ENCODE measurements at regions not wholly inside any gene's neighbourhood (a gene's known extent, or its start where the extent isn't known, plus 50 kb on each side); places are given as distances from the start of the nearest gene placed in this dataset.
A peak's percentile ranks its signal among the peaks of the same experiment; 100 is the strongest.
"Not testable (repeated sequence)": the region's sequence is repeated elsewhere in the genome, so short reads cannot be mapped to it uniquely, and the experiment has no call there.

DNA sequence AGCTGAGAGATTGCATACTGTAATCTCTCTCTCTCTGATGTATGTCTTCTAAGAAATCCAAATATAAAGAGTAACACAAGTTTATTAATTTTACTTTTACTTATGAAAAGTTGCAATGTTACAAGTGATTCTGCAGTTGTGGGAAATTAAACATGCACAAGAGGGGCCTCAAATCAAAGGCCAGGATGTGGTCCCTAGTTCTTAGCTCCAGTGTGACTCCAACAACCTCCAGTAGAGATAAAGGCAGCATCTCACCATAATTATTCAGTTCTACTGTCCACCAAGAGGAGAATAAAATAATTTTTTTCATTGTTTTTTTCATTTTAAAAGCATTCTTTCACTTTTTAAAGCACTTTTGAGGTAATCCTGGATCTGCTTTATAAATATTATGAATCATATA, 223.3 kb downstream of the RAP2B start:
- Histone ChIP-seq H3K9me3 (replicated peaks; ENCODE audit: low read length) (no peaks in the 10 kb centered on the region), H3K4me2 (ENCODE audit: low read length) (no peak overlapping the region), H3K9ac (ENCODE audit: low read depth, low read length) (no peak overlapping the region), H3K27me3 (ENCODE audit: control insufficient read depth, insufficient read depth, low read length) (no peaks in the 10 kb centered on the region), H3K4me1 (ENCODE audit: control insufficient read depth, insufficient read depth, low read length) (no peaks in the 10 kb centered on the region), H3K36me3 (ENCODE audit: insufficient read depth, low read length) (no peaks in the 10 kb centered on the region), H3K4me3 (ENCODE audit: low read length) (no peak overlapping the region)

DNA sequence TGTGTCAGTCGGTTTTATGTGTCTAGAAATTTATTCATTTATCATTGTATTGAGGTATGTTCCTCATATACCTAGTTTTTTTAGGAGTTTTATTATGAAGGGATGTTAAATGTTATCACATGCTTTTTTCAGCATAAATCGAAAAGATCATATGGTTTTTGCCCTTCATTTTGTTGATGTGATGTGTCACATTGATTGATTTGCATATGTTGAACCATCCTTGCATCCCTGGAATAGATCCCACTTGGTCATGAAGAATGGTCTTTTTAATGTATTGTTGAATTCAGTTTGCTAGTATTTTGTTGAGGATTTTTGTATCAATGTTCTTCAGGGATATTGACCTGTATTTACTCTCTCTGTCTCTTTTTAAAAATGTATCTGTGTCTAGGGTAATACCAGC, 230.3 kb downstream of the RAP2B start:
- no peaks in the 10 kb centered on the region for H3K27me3 ChIP-seq (ENCODE audit: control insufficient read depth, insufficient read depth, low read length)
- H3K9ac ChIP-seq (ENCODE audit: low read depth, low read length), result no peak overlapping the region
- H3K4me1 ChIP-seq (ENCODE audit: control insufficient read depth, insufficient read depth, low read length), result peaks cover 6% of the 10 kb centered on the region
- H3K4me2 ChIP-seq (ENCODE audit: low read length), result no peak overlapping the region
- no peak overlapping the region for H3K4me3 ChIP-seq (ENCODE audit: low read length)
- H3K36me3 ChIP-seq (ENCODE audit: insufficient read depth, low read length), result no peaks in the 10 kb centered on the region
- H3K9me3 ChIP-seq (replicated peaks; ENCODE audit: low read length), result no peaks in the 10 kb centered on the region

DNA sequence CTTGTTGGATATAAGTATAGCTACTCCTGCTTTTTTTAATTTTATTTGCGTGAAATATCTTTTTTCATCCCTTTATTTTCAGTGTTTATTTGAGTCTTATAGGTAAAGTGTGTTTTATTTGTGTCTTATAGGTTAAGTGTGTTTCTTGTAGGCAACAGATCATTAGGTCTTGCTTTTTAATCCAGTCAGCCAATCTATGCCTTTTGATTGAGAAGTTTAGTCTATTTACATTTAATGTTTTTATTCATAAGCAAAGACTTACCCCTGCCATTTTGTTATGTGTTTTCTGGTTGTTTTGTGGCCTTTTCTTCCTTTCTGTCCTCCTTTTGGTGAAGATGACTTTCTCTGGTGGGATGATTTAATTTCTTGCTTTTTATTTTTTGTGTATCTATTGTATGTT, 232.0 kb downstream of the RAP2B start:
- Histone ChIP-seq H3K9ac (ENCODE audit: low read depth, low read length) (no peak overlapping the region), H3K4me3 (ENCODE audit: low read length) (no peak overlapping the region), H3K9me3 (replicated peaks; ENCODE audit: low read length) (no peaks in the 10 kb centered on the region), H3K4me1 (ENCODE audit: control insufficient read depth, insufficient read depth, low read length) (peaks cover 11% of the 10 kb centered on the region), H3K27me3 (ENCODE audit: control insufficient read depth, insufficient read depth, low read length) (no peaks in the 10 kb centered on the region), H3K36me3 (ENCODE audit: insufficient read depth, low read length) (no peaks in the 10 kb centered on the region), H3K4me2 (ENCODE audit: low read length) (no peak overlapping the region)

DNA sequence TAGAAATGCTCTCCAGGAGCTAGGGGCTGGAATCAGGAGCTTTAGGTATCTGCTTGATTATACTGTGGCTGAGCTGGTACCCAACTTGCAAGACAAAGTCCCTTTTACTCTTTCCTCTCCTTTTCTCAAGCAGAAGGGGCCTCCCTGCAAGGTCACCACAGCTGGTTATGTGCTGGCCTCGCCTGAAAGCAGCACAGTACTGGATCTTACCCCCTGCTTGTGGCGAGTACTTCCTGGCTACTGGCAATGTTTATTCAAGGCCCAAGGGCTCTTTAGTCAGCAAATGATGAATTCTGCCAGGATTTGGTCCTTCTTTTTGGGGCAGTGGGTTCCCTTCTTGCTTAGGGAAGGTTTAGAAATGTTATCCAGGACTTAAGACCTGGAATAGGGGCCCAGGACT, 234.6 kb downstream of the RAP2B start:
- no peaks in the 10 kb centered on the region for H3K36me3 ChIP-seq (ENCODE audit: insufficient read depth, low read length)
- H3K9ac ChIP-seq (ENCODE audit: low read depth, low read length), result no peak overlapping the region
- no peaks in the 10 kb centered on the region for H3K27me3 ChIP-seq (ENCODE audit: control insufficient read depth, insufficient read depth, low read length)
- no peak overlapping the region for H3K4me3 ChIP-seq (ENCODE audit: low read length)
- no peak overlapping the region for H3K4me2 ChIP-seq (ENCODE audit: low read length)
- no peaks in the 10 kb centered on the region for H3K9me3 ChIP-seq (replicated peaks; ENCODE audit: low read length)
- peaks cover 30% of the 10 kb centered on the region for H3K4me1 ChIP-seq (ENCODE audit: control insufficient read depth, insufficient read depth, low read length)

DNA sequence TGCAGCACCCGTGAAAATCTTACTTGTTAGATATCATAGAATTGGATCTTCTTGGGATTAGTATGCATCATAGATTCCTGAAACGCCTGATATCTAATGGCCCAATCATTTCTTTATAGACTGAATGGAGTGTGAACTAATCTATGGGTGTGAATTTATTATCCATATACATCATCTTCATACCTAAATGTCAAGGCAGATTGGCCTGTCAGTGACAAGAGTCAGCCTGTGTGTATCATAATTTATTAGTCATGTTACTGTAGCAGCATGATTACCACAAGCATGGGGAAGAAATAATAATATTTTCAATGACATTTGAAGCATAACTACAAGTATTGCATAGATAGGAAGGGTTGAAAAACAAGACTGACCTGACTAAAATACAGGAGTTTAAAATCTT, 235.8 kb downstream of the RAP2B start:
- no peak overlapping the region for H3K4me2 ChIP-seq (ENCODE audit: low read length)
- H3K9ac ChIP-seq (ENCODE audit: low read depth, low read length), result no peak overlapping the region
- no peaks in the 10 kb centered on the region for H3K36me3 ChIP-seq (ENCODE audit: insufficient read depth, low read length)
- peaks cover 31% of the 10 kb centered on the region for H3K4me1 ChIP-seq (ENCODE audit: control insufficient read depth, insufficient read depth, low read length)
- no peaks in the 10 kb centered on the region for H3K27me3 ChIP-seq (ENCODE audit: control insufficient read depth, insufficient read depth, low read length)
- H3K9me3 ChIP-seq (replicated peaks; ENCODE audit: low read length), result no peaks in the 10 kb centered on the region
- no peak overlapping the region for H3K4me3 ChIP-seq (ENCODE audit: low read length)

DNA sequence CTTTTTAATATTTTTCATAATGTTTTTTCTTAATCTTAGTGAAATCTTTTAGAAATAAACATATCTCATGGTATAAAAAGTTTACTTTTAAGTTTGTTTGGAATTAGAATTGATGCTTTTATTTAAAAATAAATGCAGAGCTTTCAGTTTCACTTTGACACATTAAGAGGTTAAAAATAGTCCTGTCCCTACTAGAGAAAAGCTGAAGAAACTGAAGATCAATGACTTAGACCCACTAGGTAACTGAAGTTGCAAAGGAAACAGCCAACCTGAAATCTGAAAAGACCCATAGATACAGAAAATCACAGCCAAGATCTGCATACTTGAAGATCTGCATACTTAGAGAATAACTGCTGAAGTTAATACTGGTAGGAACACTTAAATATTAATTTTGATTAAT, 237.6 kb downstream of the RAP2B start:
- H3K9me3 ChIP-seq (replicated peaks; ENCODE audit: low read length), result no peaks in the 10 kb centered on the region
- H3K27me3 ChIP-seq (ENCODE audit: control insufficient read depth, insufficient read depth, low read length), result no peaks in the 10 kb centered on the region
- peak overlapping the region; percentile 35 for H3K4me2 ChIP-seq (ENCODE audit: low read length)
- no peak overlapping the region for H3K4me3 ChIP-seq (ENCODE audit: low read length)
- no peak overlapping the region for H3K9ac ChIP-seq (ENCODE audit: low read depth, low read length)
- no peaks in the 10 kb centered on the region for H3K36me3 ChIP-seq (ENCODE audit: insufficient read depth, low read length)
- H3K4me1 ChIP-seq (ENCODE audit: control insufficient read depth, insufficient read depth, low read length), result peaks cover 33% of the 10 kb centered on the region

DNA sequence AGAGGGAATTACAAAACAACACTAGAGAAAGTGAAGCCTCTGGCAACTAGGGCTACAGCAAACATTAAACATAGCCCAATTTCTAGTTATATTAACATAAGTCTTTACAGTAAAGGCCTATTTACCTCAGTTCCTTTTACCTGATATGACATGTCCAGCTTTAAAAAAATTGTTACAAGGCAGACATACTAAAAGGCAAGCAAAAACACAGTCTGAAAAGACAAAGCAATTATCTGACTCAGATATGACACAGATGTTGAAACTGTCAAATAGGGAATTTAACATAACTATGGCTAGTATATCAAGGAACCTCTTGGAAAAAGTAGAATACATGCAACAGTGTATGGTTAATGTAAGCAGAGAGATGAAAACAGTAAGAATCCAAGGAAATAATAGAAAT, 238.6 kb downstream of the RAP2B start:
- Histone ChIP-seq H3K9ac (ENCODE audit: low read depth, low read length) (no peak overlapping the region), H3K4me1 (ENCODE audit: control insufficient read depth, insufficient read depth, low read length) (peaks cover 33% of the 10 kb centered on the region), H3K4me3 (ENCODE audit: low read length) (no peak overlapping the region), H3K27me3 (ENCODE audit: control insufficient read depth, insufficient read depth, low read length) (no peaks in the 10 kb centered on the region), H3K9me3 (replicated peaks; ENCODE audit: low read length) (no peaks in the 10 kb centered on the region), H3K36me3 (ENCODE audit: insufficient read depth, low read length) (no peaks in the 10 kb centered on the region), H3K4me2 (ENCODE audit: low read length) (no peak overlapping the region)

DNA sequence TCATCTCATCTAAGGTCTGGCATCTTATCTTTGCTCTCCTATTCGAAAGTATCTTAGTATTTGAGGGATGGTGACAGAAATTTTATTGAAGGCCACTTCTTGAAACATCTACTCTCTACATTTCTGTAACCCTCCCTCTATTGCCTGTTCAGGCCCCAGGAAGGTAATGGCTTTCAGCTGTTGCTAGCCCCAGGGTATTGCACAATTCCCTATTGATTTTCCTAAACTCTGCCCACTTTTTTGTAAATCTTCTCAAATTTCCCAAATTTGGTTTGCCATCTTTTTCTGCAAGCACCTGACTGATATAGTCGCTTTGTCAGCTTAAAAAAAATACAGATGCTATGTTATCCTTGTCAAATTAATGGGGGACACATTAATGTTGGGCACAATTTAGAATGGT, 242.1 kb downstream of the RAP2B start:
- H3K4me1 ChIP-seq (ENCODE audit: control insufficient read depth, insufficient read depth, low read length), result peaks cover 21% of the 10 kb centered on the region
- H3K27me3 ChIP-seq (ENCODE audit: control insufficient read depth, insufficient read depth, low read length), result no peaks in the 10 kb centered on the region
- H3K4me2 ChIP-seq (ENCODE audit: low read length), result no peak overlapping the region
- H3K4me3 ChIP-seq (ENCODE audit: low read length), result no peak overlapping the region
- H3K9me3 ChIP-seq (replicated peaks; ENCODE audit: low read length), result no peaks in the 10 kb centered on the region
- no peak overlapping the region for H3K9ac ChIP-seq (ENCODE audit: low read depth, low read length)
- H3K36me3 ChIP-seq (ENCODE audit: insufficient read depth, low read length), result no peaks in the 10 kb centered on the region

DNA sequence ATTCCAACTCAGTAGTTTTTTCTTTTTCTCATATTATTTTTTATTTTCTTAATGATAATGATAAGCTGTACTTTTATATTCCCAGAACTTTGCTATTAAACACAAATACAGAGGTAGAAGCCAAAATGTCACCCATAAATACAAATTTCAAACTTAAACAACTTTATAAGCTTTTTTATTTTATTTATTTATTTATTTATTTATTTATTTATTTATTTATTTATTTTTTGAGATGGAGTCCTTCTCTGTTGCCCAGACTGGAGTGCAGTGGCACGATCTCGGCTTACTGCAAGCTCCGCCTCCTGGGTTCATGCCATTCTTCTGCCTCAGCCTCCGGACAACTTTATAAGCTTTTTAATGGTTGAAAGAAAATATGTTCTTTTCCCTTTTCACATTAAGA, 243.3 kb downstream of the RAP2B start:
- peaks cover 10% of the 10 kb centered on the region for H3K4me1 ChIP-seq (ENCODE audit: control insufficient read depth, insufficient read depth, low read length)
- not testable (repeated sequence) for H3K9me3 ChIP-seq (replicated peaks; ENCODE audit: low read length); H3K9ac ChIP-seq (ENCODE audit: low read depth, low read length); H3K4me2 ChIP-seq (ENCODE audit: low read length); H3K4me3 ChIP-seq (ENCODE audit: low read length); H3K27me3 ChIP-seq (ENCODE audit: control insufficient read depth, insufficient read depth, low read length); H3K36me3 ChIP-seq (ENCODE audit: insufficient read depth, low read length)

DNA sequence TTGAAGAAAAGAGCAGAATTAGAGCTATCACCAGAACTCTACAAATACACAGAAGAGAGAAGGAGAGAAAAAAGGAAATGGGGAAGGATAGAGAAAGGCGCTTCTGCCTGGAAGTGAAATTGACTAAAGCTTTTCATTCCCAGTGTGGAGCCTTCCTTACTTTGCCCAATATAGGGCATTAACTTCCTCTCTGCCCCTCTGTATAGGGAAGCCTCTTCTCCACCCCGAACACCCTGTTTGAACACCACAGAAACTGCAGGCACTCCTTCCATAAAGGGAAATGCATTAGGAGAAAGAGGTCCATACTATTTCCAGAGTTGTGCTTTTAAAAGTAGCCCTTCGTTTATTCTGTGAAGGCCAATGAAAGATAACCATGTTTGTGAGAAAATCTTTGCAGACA, 248.5 kb downstream of the RAP2B start:
- Histone ChIP-seq H3K36me3 (ENCODE audit: insufficient read depth, low read length) (no peaks in the 10 kb centered on the region), H3K4me1 (ENCODE audit: control insufficient read depth, insufficient read depth, low read length) (no peaks in the 10 kb centered on the region), H3K27me3 (ENCODE audit: control insufficient read depth, insufficient read depth, low read length) (no peaks in the 10 kb centered on the region), H3K4me2 (ENCODE audit: low read length) (no peak overlapping the region), H3K9ac (ENCODE audit: low read depth, low read length) (no peak overlapping the region), H3K4me3 (ENCODE audit: low read length) (no peak overlapping the region), H3K9me3 (replicated peaks; ENCODE audit: low read length) (no peaks in the 10 kb centered on the region)

DNA sequence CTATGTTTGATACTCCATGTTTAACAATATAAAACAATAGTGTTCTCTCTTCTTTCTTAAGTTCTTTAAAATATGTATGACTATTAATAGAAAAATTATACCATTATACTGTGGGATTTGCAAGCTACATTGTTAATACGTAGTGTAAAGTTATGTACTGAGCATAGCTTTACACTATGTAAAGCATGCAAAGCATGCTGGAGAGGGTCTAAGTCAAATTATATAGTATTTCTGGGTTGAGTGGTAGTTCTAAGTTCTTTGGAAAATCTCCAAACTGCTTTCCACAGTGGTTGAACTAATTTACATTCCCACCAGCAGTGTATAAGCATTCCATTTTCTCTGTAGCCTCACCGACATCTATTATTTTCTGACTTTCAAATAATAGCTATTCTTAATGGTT, 253.0 kb downstream of the RAP2B start:
- H3K4me2 ChIP-seq (ENCODE audit: low read length), result no peak overlapping the region
- H3K9me3 ChIP-seq (replicated peaks; ENCODE audit: low read length), result no peaks in the 10 kb centered on the region
- H3K36me3 ChIP-seq (ENCODE audit: insufficient read depth, low read length), result no peaks in the 10 kb centered on the region
- no peaks in the 10 kb centered on the region for H3K27me3 ChIP-seq (ENCODE audit: control insufficient read depth, insufficient read depth, low read length)
- H3K4me1 ChIP-seq (ENCODE audit: control insufficient read depth, insufficient read depth, low read length), result no peaks in the 10 kb centered on the region
- no peak overlapping the region for H3K4me3 ChIP-seq (ENCODE audit: low read length)
- H3K9ac ChIP-seq (ENCODE audit: low read depth, low read length), result no peak overlapping the region

DNA sequence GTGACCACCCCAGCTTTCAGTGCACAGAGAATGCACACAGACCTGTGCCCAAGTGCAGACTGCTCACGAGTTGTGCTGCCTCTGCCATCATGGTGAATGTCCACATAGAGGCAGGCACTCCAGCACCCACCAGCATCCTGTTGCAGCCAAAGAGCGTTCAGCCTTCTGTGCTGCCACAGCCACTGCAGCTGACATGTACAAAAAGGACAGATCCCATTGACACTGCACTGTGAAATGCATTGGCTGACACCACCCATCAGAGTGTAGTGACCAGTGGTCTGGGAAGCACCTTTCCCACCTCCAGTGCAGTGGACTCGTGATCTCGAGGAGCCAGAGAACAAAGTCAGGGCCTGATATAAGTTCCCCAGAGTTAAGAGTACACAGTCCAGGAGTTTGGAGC, 260.3 kb downstream of the RAP2B start:
- Histone ChIP-seq H3K4me3 (ENCODE audit: low read length) (no peak overlapping the region), H3K27me3 (ENCODE audit: control insufficient read depth, insufficient read depth, low read length) (no peaks in the 10 kb centered on the region), H3K4me2 (ENCODE audit: low read length) (no peak overlapping the region), H3K9me3 (replicated peaks; ENCODE audit: low read length) (no peaks in the 10 kb centered on the region), H3K4me1 (ENCODE audit: control insufficient read depth, insufficient read depth, low read length) (no peaks in the 10 kb centered on the region), H3K9ac (ENCODE audit: low read depth, low read length) (no peak overlapping the region), H3K36me3 (ENCODE audit: insufficient read depth, low read length) (no peaks in the 10 kb centered on the region)

DNA sequence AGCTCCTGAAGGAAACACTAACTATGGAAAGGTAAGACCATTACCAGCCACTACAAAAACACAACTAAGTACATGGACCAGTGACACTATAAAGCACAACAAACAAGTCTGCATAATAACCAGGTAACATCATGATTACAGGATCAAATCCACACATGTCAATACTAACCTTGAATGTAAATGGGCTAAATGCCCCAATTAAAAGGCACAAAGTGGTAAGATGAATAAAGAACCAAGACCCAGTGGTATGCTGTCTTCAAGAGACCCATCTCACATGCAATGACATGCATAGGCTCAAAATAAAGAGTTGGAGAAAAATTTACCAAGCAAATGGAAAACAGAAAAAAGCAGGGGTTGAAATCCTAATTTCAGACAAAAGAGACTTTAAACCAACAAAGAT, 261.8 kb downstream of the RAP2B start:
- not testable (repeated sequence) for H3K4me1 ChIP-seq (ENCODE audit: control insufficient read depth, insufficient read depth, low read length); H3K27me3 ChIP-seq (ENCODE audit: control insufficient read depth, insufficient read depth, low read length); H3K9me3 ChIP-seq (replicated peaks; ENCODE audit: low read length); H3K36me3 ChIP-seq (ENCODE audit: insufficient read depth, low read length); H3K4me2 ChIP-seq (ENCODE audit: low read length); H3K9ac ChIP-seq (ENCODE audit: low read depth, low read length); H3K4me3 ChIP-seq (ENCODE audit: low read length)

All from skeletal muscle satellite cell (primary cell).